Transverse colon (tissue), 3 donors: ENCODE measurements at regions not wholly inside any gene's neighbourhood (a gene's known extent, or its start where the extent isn't known, plus 50 kb on each side); places are given as distances from the start of the nearest gene placed in this dataset.

Experiments used
- CTCF ChIP-seq, 5 experiments: fragments of 200-600 bp in 3 of 5; fragments of 450-650 bp in 2 of 5; sonication (generic) in 3 of 5; IDR thresholded peaks; 1 replicate in 2 of 5; 2 replicates in 3 of 5; pipeline ENCODE4 v1.5.1; 2016 to 2017; ENCODE audit warnings: antibody characterized with exemption in 5 of 5, inconsistent platforms in 3 of 5, mild to moderate bottlenecking in 2 of 5, moderate library complexity in 1 of 5
- EP300 ChIP-seq: sonication (generic); formaldehyde crosslinking; IDR thresholded peaks from one replicate; pipeline ENCODE4 v1.6.1; 2017; ENCODE audit warnings: antibody characterized with exemption, low read depth

- TF ChIP-seq CTCF (IDR thresholded peaks at IDR 0.05) (no peak), EP300 (no peak)
These were observed 353.2 kb upstream of the ETAA1 start for GRCh38 chr2:67043781-67044478.
